AG09319 (cell line): ENCODE measurements at regions not wholly inside any gene's neighbourhood (a gene's known extent, or its start where the extent isn't known, plus 50 kb on each side); places are given as distances from the start of the nearest gene placed in this dataset.

ENCODE experiments used
- DNase-seq: peaks from one replicate; pipeline ENCODE4 v3.0.0-alpha.2; 2010; ENCODE audit warnings: low read depth; ENCODE audit errors: extremely low read depth
- CTCF ChIP-seq: IDR thresholded peaks from 2 replicates; pipeline ENCODE4 v1.5.1; 2011; ENCODE audit warnings: low read depth, mild to moderate bottlenecking, inconsistent platforms, low read length, moderate library complexity

DNA sequence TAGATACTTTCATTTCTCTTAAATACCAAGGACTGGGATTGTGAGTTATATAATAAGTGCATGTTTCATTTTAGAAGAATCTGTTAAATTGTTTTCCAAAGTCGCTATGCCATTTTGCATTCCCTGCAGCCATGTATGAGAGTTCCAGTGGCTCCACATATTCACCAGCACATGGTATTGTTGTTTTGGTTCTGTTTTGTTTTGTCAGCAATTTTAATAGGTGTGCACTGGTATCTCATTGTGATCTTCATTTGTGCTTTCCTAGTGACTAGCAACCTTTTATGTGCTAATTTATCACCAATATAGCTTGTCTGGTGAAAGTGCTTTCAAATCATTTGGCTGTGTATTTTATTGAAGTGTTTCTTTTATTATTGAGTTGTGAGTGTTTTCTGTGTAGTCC, 278.9 kb downstream of the ZNF516 start:
- TF ChIP-seq CTCF: no peak
- no peak for DNase-seq

- no peak for TF ChIP-seq CTCF
- DNase-seq: no peak
Observed at GRCh38 chr18:76213991-76214390, 281.1 kb downstream of the ZNF516 start.

DNA sequence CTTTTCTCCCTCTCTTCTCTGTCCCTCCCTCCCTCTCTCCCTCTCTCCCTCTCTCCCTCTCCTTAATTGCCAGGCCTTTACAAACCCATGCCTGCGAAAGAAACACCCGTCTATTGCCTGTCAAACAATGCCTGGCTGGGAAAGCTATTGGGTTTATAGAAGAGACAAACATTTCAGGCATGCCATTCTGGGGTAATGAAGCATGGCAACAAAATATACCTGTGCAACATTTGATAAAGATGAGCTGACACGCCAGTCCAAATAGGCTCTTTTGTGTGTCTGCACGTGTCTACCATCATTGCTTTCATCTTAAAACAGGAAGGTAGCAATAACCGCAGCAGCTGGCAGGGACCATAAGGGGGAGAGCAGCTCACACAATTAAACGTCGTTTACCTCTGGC, 282.1 kb downstream of the ZNF516 start:
- TF ChIP-seq CTCF: no peak
- no peak for DNase-seq

DNA sequence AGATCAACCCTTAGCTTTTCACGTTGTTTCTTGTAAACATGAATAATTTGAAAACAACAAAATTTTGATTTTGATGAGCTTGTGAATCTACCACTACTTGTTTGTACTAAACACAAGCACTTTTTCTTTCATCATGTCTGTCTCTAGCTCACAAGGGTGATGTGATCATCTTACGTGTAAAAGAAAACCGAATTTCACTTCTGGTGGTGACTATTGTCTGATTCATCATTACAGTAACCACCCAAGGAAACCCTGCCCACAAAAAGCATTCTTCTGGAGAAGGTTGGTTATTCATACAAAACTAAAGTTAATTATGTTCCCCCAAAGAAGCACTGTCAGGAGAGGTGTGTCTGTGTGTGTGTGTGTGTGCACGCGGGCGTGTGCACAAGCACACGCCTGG, 285.4 kb downstream of the ZNF516 start:
- TF ChIP-seq CTCF: no peak
- no peak for DNase-seq

GRCh38 chr18:76208678-76209306, 286.2 kb downstream of the ZNF516 start:
- DNase-seq: no peak
- no peak for TF ChIP-seq CTCF

GRCh38 chr18:76205906-76206305, 289.1 kb downstream of the ZNF516 start:
- DNase-seq: no peak
- TF ChIP-seq CTCF: no peak

- no peak for DNase-seq
- TF ChIP-seq CTCF: no peak
Observed at GRCh38 chr18:76203552-76203951, 291.5 kb downstream of the ZNF516 start.
